GM13977 (cell line): ENCODE measurements at regions not wholly inside any gene's neighbourhood (a gene's known extent, or its start where the extent isn't known, plus 50 kb on each side); places are given as distances from the start of the nearest gene placed in this dataset.

Source experiments
- DNase-seq: peaks from one replicate; pipeline ENCODE4 v3.0.0; 2012; ENCODE audit warnings: low spot score
- in situ Hi-C: fragments of 300-500 bp; cut with MboI; formaldehyde crosslinking; loops from one replicate; pipeline ENCODE4 v1.12.0; 2022; ENCODE audit warnings: low sequenced_read_pairs, low pct_unique_long_range_greater_than_20kb, mixed read lengths, inconsistent platforms; ENCODE audit not compliant: unreplicated experiment
- TF ChIP-seq, protein P1 (sequence below): IDR thresholded peaks from 2 replicates; pipeline ENCODE4 v1.5.1; 2012; ENCODE audit warnings: mild to moderate bottlenecking, control low read depth; ENCODE audit not compliant: insufficient read depth; ENCODE audit errors: extremely low read depth, missing control alignments

DNA sequence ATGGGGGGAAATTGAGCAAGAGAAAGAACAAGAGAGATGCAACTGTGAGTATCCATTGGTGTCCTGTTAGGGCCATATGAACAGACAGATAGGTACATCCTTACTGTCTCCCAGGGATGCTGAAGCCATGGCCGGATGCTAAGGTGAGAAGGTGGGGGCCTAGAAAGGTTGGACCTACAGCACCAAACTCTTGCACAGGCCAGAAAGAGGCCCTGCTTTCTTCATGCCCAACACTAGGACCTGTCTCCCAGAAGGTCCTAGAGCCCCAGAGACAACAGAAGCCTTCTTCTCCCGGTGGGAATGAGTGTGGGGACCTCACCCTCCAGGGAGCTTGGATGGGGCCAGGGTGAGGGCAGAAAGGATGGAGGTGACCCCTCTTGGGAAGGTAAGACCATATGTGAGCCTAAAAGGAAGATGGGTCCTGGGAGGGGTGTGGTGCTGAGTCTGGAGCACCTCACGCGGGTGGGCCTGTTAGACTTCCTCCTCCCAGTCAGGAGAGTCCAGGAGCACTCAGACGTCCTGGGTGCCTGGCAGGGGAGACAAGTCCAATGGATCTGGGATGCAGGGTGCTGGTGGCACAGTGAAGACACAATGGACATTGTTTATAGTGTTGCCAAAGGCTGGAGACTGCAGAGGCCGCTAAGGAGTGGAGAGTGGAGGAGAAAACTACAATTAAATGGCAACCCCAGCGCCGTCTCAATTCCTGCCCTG, 265.3 kb downstream of the CYP26B1 start:
- in situ Hi-C loops, result no loop called here
- TF ChIP-seq, protein P1, sequence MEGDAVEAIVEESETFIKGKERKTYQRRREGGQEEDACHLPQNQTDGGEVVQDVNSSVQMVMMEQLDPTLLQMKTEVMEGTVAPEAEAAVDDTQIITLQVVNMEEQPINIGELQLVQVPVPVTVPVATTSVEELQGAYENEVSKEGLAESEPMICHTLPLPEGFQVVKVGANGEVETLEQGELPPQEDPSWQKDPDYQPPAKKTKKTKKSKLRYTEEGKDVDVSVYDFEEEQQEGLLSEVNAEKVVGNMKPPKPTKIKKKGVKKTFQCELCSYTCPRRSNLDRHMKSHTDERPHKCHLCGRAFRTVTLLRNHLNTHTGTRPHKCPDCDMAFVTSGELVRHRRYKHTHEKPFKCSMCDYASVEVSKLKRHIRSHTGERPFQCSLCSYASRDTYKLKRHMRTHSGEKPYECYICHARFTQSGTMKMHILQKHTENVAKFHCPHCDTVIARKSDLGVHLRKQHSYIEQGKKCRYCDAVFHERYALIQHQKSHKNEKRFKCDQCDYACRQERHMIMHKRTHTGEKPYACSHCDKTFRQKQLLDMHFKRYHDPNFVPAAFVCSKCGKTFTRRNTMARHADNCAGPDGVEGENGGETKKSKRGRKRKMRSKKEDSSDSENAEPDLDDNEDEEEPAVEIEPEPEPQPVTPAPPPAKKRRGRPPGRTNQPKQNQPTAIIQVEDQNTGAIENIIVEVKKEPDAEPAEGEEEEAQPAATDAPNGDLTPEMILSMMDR, result no peak
- DNase-seq, result no peak

DNA sequence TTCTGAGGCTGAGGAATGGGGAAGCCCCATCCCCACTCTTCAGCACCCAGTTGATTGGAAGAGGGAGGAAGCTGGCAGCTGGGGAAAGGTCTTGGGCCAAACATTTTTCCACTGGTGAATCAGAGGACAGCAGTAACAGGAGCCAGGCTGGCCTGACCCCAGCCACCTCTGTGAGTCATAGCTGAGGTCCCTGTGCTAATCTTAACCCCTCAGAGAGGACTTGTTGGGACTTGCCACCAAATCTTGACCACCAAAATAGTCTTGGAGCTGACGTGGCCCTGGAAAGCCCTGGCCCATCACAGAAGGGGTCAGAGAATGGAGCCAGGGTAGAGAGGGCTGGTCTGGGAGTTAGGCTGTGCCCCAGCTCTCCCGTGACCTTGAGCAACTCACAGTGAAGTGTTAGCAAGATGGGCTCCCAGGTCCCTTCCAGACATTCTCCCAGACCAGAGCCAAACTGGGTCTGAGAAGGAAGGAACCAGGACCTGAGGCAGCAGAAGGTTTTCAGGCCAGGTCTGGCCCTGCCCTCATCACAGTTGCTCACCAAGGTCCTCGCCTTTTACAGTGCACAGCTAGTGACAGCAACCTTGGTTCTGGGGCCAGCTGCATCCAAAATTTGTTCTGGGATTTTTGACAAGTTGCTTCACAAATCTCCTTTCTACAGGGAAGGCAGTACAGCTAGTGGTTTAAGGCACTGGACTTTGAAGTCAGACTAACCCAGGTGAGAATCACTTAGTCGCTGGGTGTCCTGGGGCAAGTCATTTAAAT, 266.6 kb downstream of the CYP26B1 start:
- in situ Hi-C loops, result no loop called here
- TF ChIP-seq, protein P1, result no peak
- no peak for DNase-seq

DNA sequence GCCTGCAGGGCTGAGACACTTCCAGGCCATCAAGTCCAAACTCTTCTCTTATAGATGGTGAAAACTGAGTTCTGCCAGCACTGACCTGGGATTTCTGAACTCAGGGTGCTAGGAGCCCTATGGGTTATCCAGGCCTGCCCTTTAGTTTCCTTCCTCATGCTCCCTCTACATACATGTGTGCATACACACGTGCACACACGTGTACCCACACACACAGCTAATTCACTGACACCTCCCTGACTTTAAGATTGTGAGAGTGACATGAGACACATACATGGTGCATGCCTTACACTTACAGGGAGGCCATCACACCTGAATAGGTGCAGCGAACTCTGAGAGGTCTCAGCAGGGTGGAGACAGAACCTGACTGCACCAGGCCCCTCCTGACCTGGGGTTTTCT, 267.4 kb downstream of the CYP26B1 start:
- TF ChIP-seq, protein P1, result no peak
- no peak for DNase-seq
- in situ Hi-C loops, result no loop called here

DNA sequence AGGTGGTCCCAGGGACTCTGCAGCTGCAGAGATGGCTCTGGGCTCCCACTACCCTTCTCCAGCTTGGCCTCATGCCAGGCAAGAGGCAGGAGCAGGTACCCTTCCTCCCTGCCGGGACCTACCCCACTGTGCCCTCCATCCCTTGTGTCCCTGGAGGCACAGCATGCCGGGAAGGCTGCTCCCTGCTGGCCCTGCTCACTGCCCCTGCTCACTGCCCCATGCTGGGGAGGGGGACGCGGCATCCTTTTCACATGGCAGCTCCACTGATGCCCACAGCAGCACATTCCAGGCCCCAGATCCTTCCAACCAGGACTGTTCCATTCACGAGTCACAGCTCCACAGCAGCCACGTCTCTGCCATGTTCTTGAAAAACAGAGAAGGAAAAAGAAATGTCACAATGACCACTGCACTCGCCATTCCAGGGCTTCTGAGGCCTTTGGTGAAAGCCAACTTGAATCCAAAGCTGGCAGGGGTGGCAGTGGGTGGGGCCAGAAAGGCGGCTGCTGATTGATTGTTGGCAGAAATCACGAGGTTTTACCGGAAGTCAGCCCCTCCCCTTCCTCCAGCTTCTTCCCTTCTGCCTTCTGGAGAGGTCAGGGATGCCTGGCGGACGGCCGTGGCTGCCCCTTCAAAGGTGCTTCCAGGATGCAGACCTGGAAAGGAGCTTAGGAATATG, 268.0 kb downstream of the CYP26B1 start:
- DNase-seq, result no peak
- in situ Hi-C loops, result no loop called here
- TF ChIP-seq, protein P1, result no peak

DNA sequence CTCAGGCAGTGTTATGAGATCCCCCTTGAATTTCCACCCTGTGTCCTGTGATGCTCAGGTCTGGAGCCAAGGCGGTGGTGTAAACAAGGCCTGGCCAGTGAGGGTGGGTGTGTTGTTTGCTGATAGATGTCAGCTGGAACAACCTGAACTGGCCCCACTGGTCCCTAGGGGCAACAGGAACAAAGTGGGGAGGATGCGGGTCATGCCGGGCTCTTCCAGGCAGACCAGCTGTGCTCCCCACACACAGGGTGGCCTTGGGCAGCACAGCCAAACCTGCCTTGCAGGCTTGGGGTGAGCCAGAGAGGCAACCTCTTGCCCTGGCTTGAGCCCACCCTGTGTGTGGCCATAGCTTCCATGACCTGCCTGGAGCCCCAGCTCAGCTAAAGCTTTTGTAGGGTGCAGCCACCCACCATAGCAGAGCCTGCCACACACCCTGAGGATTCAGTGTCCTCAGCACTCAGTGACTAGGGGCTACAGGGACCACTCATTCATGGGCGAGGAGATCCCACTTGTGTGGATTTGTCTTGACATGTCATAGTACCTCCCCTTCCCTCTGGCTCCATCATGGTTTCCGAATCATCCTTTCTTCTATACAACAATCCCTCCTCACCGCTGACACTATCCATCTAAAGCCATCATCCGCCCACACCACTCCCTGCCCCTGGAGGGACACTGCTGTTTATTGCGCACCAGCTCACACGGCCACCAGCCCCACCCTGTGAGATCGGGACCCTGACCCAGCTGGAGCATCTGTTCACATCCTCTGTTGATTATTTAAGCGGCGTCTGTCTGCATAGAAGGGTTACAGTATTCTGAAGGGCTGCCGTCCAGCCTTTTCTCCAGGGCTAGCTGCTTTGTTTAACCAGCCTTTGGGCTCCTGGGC, 268.8 kb downstream of the CYP26B1 start:
- DNase-seq, result no peak
- TF ChIP-seq, protein P1, result no peak
- in situ Hi-C loops, result no loop called here

DNA sequence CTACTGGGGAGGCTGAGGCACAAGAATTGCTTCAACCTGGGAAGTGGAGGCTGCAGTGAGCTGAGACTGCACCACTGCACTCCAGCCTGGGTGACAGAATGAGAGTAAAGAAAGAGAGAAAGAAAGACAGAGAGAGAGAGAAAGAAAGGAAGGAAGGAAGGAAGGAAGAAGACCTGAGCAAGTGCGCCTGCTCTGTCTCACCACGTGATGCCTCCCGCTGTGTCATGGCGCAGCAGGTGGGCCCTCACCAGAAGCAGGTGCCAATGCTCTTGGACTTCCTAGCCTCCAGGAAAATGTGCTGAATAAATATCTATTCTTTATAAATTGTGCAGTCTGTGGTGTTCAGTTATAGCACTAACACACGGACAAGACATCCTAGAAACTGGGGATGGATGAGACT, 270.0 kb downstream of the CYP26B1 start:
- in situ Hi-C loops, result no loop called here
- TF ChIP-seq, protein P1, result no peak

More for the DNA sequence above, 270.0 kb downstream of the CYP26B1 start:
- no peak for DNase-seq
